MM.1S (cell line): ENCODE measurements at regions not wholly inside any gene's neighbourhood (a gene's known extent, or its start where the extent isn't known, plus 50 kb on each side); places are given as distances from the start of the nearest gene placed in this dataset.

Experiments used
- DNase-seq: peaks from one replicate; pipeline ENCODE4 v3.0.0-alpha.2; 2015
- H2AFZ ChIP-seq: fragments of 300-600 bp; sonication (generic); 2 replicates; pipeline ENCODE4 v1.6.0; 2016; ENCODE audit warnings: antibody characterized with exemption, low read length
- H3F3A ChIP-seq: fragments of 300-600 bp; sonication (generic); 2 replicates; pipeline ENCODE4 v1.6.1; 2016; ENCODE audit warnings: mild to moderate bottlenecking, antibody characterized with exemption, low read length, moderate library complexity, mixed read lengths; ENCODE audit not compliant: insufficient read depth
- H3K27ac ChIP-seq: fragments of 300-600 bp; sonication (generic); 2 replicates; pipeline ENCODE4 v1.5.1; 2016; ENCODE audit warnings: mild to moderate bottlenecking, low read length
- H3K27me3 ChIP-seq: fragments of 300-600 bp; sonication (generic); replicated peaks from 2 replicates; pipeline ENCODE4 v1.6.0; 2016; ENCODE audit warnings: low read length; ENCODE audit not compliant: insufficient read depth
- H3K36me3 ChIP-seq: fragments of 300-600 bp; sonication (generic); replicated peaks from 2 replicates; pipeline ENCODE4 v1.6.1; 2016; ENCODE audit warnings: mild to moderate bottlenecking, low read length, mixed read lengths; ENCODE audit not compliant: insufficient read depth
- H3K4me1 ChIP-seq: fragments of 300-600 bp; sonication (generic); 2 replicates; pipeline ENCODE4 v1.6.1; 2016; ENCODE audit warnings: low read length, mixed read lengths
- H3K4me2 ChIP-seq: fragments of 300-600 bp; sonication (generic); 2 replicates; pipeline ENCODE4 v1.6.0; 2016; ENCODE audit warnings: low read depth, low read length
- H3K4me3 ChIP-seq: fragments of 300-600 bp; sonication (generic); 2 replicates; pipeline ENCODE4 v1.5.1; 2016; ENCODE audit warnings: low read length, mixed read lengths
- H3K79me2 ChIP-seq: fragments of 300-600 bp; sonication (generic); 2 replicates; pipeline ENCODE4 v1.6.1; 2016; ENCODE audit warnings: mixed run types, low read length, mixed read lengths
- H3K9ac ChIP-seq: fragments of 300-600 bp; sonication (generic); 2 replicates; pipeline ENCODE4 v1.6.1; 2016; ENCODE audit warnings: low read length, mixed read lengths
- H3K9me2 ChIP-seq: fragments of 300-600 bp; sonication (generic); replicated peaks from 2 replicates; pipeline ENCODE4 v1.6.1; 2016; ENCODE audit warnings: mild to moderate bottlenecking, low read length, mixed read lengths; ENCODE audit not compliant: insufficient read depth
- H3K9me3 ChIP-seq: fragments of 300-600 bp; sonication (generic); replicated peaks from 2 replicates; pipeline ENCODE4 v1.6.1; 2016; ENCODE audit warnings: mild to moderate bottlenecking, low read length, mixed read lengths; ENCODE audit not compliant: insufficient read depth
- H4K20me1 ChIP-seq: fragments of 300-600 bp; sonication (generic); 2 replicates; pipeline ENCODE4 v1.6.1; 2016; ENCODE audit warnings: mild to moderate bottlenecking, low read length, moderate library complexity, mixed read lengths; ENCODE audit not compliant: insufficient read depth
- CTCF ChIP-seq: fragments of 300-600 bp; sonication (generic); IDR thresholded peaks from 2 replicates; pipeline ENCODE4 v1.5.1; 2016; ENCODE audit warnings: antibody characterized with exemption, low read length, mixed read lengths
- EZH2 ChIP-seq: fragments of 300-600 bp; sonication (generic); optimal IDR thresholded peaks from 2 replicates; pipeline ENCODE3; 2017; ENCODE audit warnings: low read depth, mild to moderate bottlenecking, antibody characterized with exemption, low read length, mixed read lengths
- EZH2phosphoT487 ChIP-seq: fragments of 300-600 bp; sonication (generic); IDR thresholded peaks from 2 replicates; pipeline ENCODE4 v1.6.1; 2018; ENCODE audit warnings: antibody characterized with exemption, low read length

DNA sequence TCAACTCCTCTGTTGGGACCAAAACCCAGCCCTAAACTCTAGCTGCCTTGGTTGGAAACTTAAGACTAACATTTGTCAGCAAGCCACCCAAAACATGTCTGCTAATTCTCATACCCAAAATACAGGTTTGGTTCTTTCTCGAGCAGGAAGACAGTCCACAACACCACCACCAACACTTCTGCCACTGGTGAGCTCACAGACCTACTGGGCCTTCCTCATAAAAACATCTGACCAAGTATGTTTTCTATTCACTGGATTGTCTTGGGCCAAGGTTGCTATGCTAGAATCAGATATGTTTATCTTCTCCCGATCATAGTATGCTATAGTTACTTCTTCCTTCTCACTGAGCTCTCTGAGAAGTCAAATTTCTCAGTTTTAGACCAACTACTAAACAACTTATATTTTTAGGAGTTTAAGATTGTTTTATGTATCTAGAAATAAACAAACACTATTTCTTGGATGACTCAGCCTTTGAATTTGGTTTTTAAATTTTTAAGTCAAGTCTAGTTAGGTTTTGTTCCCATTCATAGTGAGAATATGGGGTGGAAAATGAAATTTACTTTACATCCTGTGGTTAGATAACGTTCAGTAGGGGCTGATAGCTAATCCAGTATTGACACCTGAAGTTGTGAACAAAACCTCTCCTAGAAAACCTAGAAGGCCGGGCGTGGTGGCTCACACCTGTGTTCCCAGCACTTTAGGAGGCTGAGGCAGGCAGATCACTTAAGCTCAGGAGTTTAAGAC lies 360.5 kb downstream of the RSL24D1 start:
- no peak overlapping the region for H3K4me3 ChIP-seq
- no peaks in the 10 kb centered on the region for H3K79me2 ChIP-seq
- H3K4me2 ChIP-seq, result no peak overlapping the region
- H3K27ac ChIP-seq, result peak overlapping the region; percentile 22; the same call in 1 of the 2 replicates
- no peak for TF ChIP-seq EZH2phosphoT487
- no peak for TF ChIP-seq EZH2
- no peak for TF ChIP-seq CTCF
- no peaks in the 10 kb centered on the region for H3K9me2 ChIP-seq
- no peak overlapping the region for H2AFZ ChIP-seq
- H3K9me3 ChIP-seq, result no peaks in the 10 kb centered on the region
- no peaks in the 10 kb centered on the region for H3K36me3 ChIP-seq
- H3K4me1 ChIP-seq, result peaks cover 42% of the 10 kb centered on the region
- H3F3A ChIP-seq, result peaks cover 14% of the 10 kb centered on the region
- H4K20me1 ChIP-seq, result no peaks in the 10 kb centered on the region
- no peak overlapping the region for H3K9ac ChIP-seq
- peak; percentile 54 for DNase-seq
- H3K27me3 ChIP-seq, result no peaks in the 10 kb centered on the region

DNA sequence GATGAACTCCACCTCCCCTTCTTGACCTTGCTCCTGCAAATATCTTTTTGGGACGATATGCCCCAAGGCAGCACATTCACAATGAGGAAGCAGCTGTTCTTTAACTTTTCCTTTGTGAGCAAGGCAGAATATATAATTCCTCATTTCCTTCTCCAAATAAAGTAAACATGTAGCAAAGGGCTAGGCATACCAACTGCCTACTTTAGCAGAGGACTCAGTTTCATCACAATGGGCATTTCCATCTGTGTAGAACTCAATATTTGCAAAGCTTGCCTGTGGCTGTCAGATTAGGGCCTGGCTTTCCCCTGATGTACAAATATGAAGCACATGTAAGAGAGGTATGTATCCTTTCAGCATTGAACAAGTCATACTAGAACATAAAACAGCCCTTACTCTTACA lies 366.9 kb downstream of the RSL24D1 start:
- Histone ChIP-seq H3K79me2 (no peaks in the 10 kb centered on the region), H3K4me2 (no peak overlapping the region), H3K27ac (no peak overlapping the region), H3K4me1 (0 out of 2 replicates have a peak, but pooled peaks cover 5% of the 10 kb centered on the region), H3K9me2 (no peaks in the 10 kb centered on the region), H3K9me3 (no peaks in the 10 kb centered on the region), H3K27me3 (no peaks in the 10 kb centered on the region), H2AFZ (no peak overlapping the region), H3K4me3 (no peak overlapping the region), H3F3A (no peaks in the 10 kb centered on the region), H3K36me3 (no peaks in the 10 kb centered on the region), H4K20me1 (no peaks in the 10 kb centered on the region), H3K9ac (no peak overlapping the region)
- no peak for DNase-seq
- TF ChIP-seq EZH2 (no peak), CTCF (no peak), EZH2phosphoT487 (no peak)

DNA sequence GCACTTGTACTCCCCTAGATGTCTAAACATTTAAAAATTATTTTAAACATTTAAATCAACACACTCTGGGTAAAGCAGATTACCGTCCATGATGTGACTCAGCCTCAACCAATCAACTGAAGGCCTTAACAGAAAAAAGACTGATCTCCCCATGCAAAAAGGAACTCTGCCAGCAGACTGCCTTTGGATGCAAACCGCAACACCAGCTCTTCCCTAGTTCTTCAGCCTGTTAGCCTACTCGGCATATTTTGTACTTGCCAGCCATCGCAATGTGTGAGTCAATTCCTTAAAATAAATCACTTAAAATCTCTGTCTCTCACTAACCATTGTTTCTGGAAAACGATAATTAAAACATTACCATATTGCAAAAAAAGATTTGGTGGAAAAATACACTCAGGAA lies 375.9 kb downstream of the RSL24D1 start:
- no peak for DNase-seq
- TF ChIP-seq EZH2phosphoT487, result no peak
- TF ChIP-seq CTCF, result no peak
- TF ChIP-seq EZH2, result no peak
- no peak overlapping the region for H3K4me2 ChIP-seq

More for the DNA sequence above, 375.9 kb downstream of the RSL24D1 start:
- Histone ChIP-seq H3K9ac (no peak overlapping the region), H3K9me3 (no peaks in the 10 kb centered on the region), H3K27ac (no peak overlapping the region), H3K79me2 (no peaks in the 10 kb centered on the region), H3K36me3 (no peaks in the 10 kb centered on the region), H3K4me1 (no peaks in the 10 kb centered on the region), H3K9me2 (no peaks in the 10 kb centered on the region), H3F3A (no peaks in the 10 kb centered on the region), H2AFZ (no peak overlapping the region), H4K20me1 (no peaks in the 10 kb centered on the region), H3K27me3 (no peaks in the 10 kb centered on the region), H3K4me3 (no peak overlapping the region)
